Sciatic nerve (tissue), 2 donors: ENCODE measurements at regions not wholly inside any gene's neighbourhood (a gene's known extent, or its start where the extent isn't known, plus 50 kb on each side); places are given as distances from the start of the nearest gene placed in this dataset.

Experiments
- ATAC-seq: fragments of 200-7000 bp; cut with Tn5 transposase; one replicate; pipeline ENCODE4 v1.9.1; 2020; ENCODE audit warnings: mild to moderate bottlenecking, moderate library complexity
- DNase-seq: peaks from one replicate; pipeline ENCODE4 v3.0.0-alpha.2; 2020; ENCODE audit warnings: low spot score
- intact Hi-C: fragments of 100-400 bp; cut with DNase I; formaldehyde crosslinking; loops from one replicate; pipeline ENCODE4 v1.14.2; 2022
- donor health status: DM: no; HTN: no; CAD: no.
- donor health status: DM: no; HTN: no; CAD: no.

GRCh38 chr2:226657340-226658053 lies 142.1 kb downstream of the IRS1 start:
- ATAC-seq (no peak), DNase-seq (no peak)
- intact Hi-C loops: no loop called here

- ATAC-seq (no peak), DNase-seq (no peak)
- intact Hi-C loops: no loop called here
Measured at GRCh38 chr2:226656367-226656766, 143.3 kb downstream of the IRS1 start.

GRCh38 chr2:226655871-226656270 lies 143.7 kb downstream of the IRS1 start:
- intact Hi-C loops: no loop called here
- no peak for DNase-seq
- peak; percentile 68 for ATAC-seq

GRCh38 chr2:226652983-226653765 lies 146.4 kb downstream of the IRS1 start:
- intact Hi-C loops: no loop called here
- no peak for ATAC-seq
- no peak for DNase-seq

GRCh38 chr2:226652369-226652768 lies 147.3 kb downstream of the IRS1 start:
- intact Hi-C loops: no loop called here
- ATAC-seq (no peak), DNase-seq (no peak)

GRCh38 chr2:226649871-226650660 lies 149.6 kb downstream of the IRS1 start:
- DNase-seq (peak; percentile 67), ATAC-seq (peak; percentile 92)
- intact Hi-C loops: no loop called here

GRCh38 chr2:226649201-226649600 lies 150.4 kb downstream of the IRS1 start:
- no peak for ATAC-seq
- intact Hi-C loops: no loop called here
- no peak for DNase-seq

GRCh38 chr2:226647621-226648518 lies 151.8 kb downstream of the IRS1 start:
- ATAC-seq (no peak), DNase-seq (no peak)
- intact Hi-C loops: no loop called here

- ATAC-seq (peak; percentile 77), DNase-seq (no peak)
- intact Hi-C loops: no loop called here
Measured at GRCh38 chr2:226644399-226644865, 155.2 kb downstream of the IRS1 start.

- ATAC-seq (no peak), DNase-seq (no peak)
- intact Hi-C loops: no loop called here
Measured at GRCh38 chr2:226643946-226644282, 155.7 kb downstream of the IRS1 start.

GRCh38 chr2:226643030-226643945 lies 156.3 kb downstream of the IRS1 start:
- DNase-seq: no peak
- intact Hi-C loops: no loop called here
- no peak for ATAC-seq

- no peak for DNase-seq
- intact Hi-C loops: no loop called here
- ATAC-seq: no peak
Measured at GRCh38 chr2:226641008-226641407, 158.6 kb downstream of the IRS1 start.

- DNase-seq (no peak), ATAC-seq (no peak)
- intact Hi-C loops: no loop called here
Measured at GRCh38 chr2:226640501-226640900, 159.1 kb downstream of the IRS1 start.

GRCh38 chr2:226639550-226639949 lies 160.1 kb downstream of the IRS1 start:
- DNase-seq: no peak

GRCh38 chr2:226638576-226638975 lies 161.0 kb downstream of the IRS1 start:
- ATAC-seq (no peak), DNase-seq (no peak)
- intact Hi-C loops: no loop called here

More at GRCh38 chr2:226639550-226639949, 160.1 kb downstream of the IRS1 start:
- no peak for ATAC-seq
- intact Hi-C loops: no loop called here

- intact Hi-C loops: no loop called here
- ATAC-seq: no peak
- no peak for DNase-seq
Measured at GRCh38 chr2:226637383-226637782, 162.2 kb downstream of the IRS1 start.

- DNase-seq (no peak), ATAC-seq (no peak)
- intact Hi-C loops: no loop called here
Measured at GRCh38 chr2:226636586-226636985, 163.0 kb downstream of the IRS1 start.
